T-helper 9 cell (primary cell): ENCODE measurements at regions not wholly inside any gene's neighbourhood (a gene's known extent, or its start where the extent isn't known, plus 50 kb on each side); places are given as distances from the start of the nearest gene placed in this dataset.
A peak's percentile ranks its signal among the peaks of the same experiment; 100 is the strongest.
"Not testable (repeated sequence)": the region's sequence is repeated elsewhere in the genome, so short reads cannot be mapped to it uniquely, and the experiment has no call there.

Source experiments
- DNase-seq: peaks from one replicate; pipeline ENCODE4 v3.0.0-alpha.2; 2020

DNA sequence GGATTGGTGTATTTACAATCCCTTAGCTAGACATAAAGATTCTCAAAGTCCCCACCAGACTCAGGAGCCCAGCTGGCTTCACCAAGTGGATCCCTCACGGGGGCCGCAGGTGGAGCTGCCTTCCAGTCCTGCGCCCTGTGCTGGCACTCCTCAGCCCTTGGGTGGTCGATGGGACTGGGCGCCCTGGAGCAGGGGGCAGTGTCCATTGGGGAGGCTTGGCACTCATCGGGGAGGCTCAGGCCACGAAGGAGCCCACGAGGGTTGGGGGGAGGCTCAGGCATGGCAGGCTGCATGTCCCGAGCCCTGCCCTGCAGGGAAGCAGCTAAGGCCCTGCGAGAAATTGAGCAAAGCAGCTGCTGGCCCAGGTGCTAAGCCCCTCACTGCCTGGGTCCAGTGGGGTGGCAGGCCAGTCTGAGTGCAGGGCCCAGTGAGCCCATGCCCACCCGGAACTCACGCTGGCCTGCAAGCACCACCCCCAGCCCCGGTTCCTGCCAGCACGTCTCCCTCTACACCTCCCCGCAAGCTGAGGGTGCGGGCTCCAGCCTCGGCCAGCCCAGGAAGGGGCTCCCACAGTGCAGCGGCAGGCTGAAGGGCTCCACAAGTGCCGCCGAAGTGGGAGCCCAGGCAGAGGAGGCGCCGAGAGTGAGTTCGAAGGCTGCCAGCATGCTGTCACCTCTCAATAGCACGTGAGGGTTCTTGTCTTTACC, 198.5 kb downstream of the ADRA2C start:
- not testable (repeated sequence) for DNase-seq

DNA sequence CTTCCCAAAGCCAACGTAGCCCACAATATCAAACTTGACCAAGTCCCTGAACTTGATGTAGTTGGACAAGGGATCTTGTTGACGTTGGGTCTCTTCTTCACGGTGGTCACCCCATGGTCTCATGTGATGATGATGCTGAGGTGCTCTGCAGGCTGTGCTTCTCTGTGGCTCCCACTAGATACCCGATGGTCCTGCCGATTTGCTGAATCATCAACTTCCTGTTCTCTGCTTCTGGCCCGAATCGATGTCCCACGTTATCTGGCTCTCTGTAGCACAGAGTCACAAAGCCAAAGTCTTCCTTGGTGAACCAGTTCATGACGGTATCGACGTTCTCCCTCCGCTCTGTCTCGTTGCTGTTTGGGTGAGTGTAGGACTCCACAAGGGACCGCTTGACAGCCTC, 201.0 kb downstream of the ADRA2C start:
- not testable (repeated sequence) for DNase-seq

DNA sequence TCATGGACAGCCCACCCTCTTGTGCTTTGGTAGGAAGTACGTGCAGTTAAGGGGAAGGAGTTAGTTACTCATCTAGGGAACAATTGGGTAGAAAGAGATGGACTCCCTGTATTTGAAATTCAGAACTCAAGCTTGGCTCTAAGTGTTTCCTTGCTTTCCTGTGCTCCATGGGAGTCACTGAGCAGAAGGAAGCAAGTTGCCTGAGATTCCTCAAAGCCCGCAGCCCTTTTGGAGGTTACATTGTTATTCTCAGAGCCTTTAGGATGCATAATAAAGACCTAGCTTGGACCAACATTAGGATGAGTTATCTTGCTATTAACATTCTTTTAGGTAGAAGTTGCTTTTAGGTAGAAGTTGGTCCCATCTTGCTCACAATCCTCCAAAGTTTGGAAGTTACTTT, 206.4 kb downstream of the ADRA2C start:
- DNase-seq, result not testable (repeated sequence)

GRCh38 chr4:3973581-3974200, 207.5 kb downstream of the ADRA2C start:
- not testable (repeated sequence) for DNase-seq

- not testable (repeated sequence) for DNase-seq
These were observed 217.4 kb downstream of the ADRA2C start for GRCh38 chr4:3983518-3984125.

GRCh38 chr4:3984796-3985195, 218.6 kb downstream of the ADRA2C start:
- not testable (repeated sequence) for DNase-seq

DNA sequence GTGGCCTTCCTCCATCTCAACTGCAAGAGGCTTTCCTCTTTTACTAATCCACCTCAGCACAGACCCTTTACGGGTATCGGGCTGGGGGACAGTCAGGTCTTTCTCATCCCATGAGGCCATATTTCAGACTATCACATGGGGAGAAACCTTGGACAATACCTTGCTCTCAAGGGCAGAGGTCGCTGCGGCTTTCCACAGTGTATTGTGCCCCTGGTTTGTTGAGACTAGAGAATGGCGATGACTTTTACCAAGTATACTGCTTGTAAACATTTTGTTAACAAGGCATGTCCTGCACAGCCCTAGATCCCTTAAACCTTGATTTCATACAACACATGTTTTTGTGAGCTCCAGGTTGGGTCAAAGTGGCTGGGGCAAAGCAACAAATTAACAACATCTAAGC, 220.2 kb downstream of the ADRA2C start:
- DNase-seq, result not testable (repeated sequence)

GRCh38 chr4:3997386-3997785, 229.3 kb downstream of the OTOP1 start:
- DNase-seq, result not testable (repeated sequence)

GRCh38 chr4:4004036-4004435, 222.7 kb downstream of the OTOP1 start:
- DNase-seq, result not testable (repeated sequence)

DNA sequence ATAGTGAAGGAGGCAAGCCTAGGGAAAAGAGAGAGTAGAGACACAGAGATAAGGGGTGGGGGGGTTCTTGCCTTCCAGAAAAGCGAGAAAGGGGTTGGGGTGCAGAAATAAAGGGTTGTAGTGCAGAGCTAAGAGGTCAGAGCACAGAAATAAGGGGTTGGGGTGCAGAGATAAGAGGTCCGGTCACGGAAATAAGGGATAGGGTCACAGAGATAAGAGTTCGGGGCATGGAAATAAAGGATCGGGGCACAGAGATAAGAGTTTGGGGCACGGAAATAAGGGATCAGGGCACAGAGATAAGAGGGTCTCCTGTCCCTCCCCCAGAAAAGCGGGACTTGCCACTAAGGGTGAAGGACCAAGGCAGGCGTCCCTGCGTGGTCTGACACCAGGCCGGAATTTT, 222.0 kb downstream of the OTOP1 start:
- not testable (repeated sequence) for DNase-seq

DNA sequence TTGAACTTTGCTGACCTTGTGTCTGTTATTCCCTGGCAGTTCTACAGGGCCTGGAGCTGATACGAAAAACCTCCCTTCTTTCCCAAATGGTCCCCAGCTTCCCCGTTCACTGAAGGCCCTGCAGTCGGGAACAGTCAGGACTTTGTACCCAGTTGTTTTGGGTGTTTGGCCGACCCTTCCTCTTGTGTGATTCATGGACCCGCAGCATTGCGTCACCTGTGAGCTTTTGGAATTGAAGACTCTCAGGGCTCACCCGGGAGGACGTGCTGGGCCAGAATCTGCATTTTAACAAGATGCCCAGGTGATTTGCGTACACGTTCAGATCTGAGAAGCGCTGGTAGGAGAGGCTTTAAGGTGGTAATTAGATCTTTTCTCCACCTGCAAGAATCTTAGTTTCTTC, 220.4 kb downstream of the OTOP1 start:
- DNase-seq, result not testable (repeated sequence)

GRCh38 chr4:4019071-4019470, 207.7 kb downstream of the OTOP1 start:
- DNase-seq, result not testable (repeated sequence)

DNA sequence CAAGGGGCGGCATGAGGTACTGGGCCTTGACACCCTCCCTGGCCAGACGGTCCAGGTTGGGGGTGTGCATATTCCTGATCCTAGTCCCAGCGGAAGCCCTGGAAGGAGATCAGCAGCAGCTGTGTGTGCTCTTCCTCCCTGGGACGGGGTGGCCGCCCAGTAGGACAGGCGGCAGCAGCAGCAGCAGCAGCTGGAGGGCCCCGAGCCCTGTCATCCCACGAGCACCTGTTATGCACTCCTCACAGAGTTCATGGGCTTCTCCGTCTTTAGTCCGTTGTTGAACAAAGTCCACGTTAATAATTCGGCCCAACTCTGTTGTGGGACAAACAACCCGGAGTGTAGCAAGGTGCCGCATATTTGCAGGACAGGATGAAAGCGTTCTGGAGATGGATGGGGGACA, 205.6 kb downstream of the OTOP1 start:
- DNase-seq, result not testable (repeated sequence)

GRCh38 chr4:4026708-4027107, 200.0 kb downstream of the OTOP1 start:
- not testable (repeated sequence) for DNase-seq

DNA sequence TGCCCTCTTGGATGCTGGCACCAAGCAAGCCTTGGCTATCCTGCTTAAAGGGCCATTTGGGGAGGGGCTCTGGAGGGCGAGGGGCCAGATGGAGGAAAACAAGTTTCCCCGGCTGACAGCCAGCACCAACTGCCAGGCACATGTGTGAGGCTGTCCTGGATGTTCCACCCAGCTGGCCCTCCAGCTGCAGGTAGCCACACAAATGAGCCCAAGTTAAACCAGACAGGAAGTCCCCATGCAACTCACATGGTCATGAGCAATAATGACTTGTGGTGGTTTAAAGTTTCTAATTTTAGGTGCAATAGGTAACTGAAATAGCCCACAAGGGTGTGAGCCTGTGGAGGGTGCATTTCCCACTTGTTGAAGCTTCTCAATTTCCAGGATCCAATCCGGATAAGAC, 198.0 kb downstream of the OTOP1 start:
- DNase-seq, result not testable (repeated sequence)

DNA sequence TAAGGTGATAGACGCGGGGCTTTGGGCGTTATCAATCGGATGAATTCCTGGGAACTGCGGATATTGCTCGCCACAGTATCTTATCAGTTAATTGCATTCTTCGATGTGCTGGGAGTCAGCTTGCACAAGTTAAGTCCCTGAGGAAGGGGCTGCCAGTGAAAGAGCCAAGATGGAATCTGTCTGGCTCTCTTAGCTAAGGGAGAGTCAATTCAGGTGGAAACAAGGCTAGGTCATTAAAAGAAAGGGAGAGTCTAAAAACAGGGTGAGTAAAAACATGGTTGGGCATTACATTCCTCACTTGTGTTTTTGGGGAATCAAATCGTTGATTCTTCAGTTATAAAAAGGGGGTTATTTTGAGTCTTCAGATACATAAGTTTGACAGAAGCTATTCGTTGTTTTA, 196.2 kb downstream of the OTOP1 start:
- not testable (repeated sequence) for DNase-seq

DNA sequence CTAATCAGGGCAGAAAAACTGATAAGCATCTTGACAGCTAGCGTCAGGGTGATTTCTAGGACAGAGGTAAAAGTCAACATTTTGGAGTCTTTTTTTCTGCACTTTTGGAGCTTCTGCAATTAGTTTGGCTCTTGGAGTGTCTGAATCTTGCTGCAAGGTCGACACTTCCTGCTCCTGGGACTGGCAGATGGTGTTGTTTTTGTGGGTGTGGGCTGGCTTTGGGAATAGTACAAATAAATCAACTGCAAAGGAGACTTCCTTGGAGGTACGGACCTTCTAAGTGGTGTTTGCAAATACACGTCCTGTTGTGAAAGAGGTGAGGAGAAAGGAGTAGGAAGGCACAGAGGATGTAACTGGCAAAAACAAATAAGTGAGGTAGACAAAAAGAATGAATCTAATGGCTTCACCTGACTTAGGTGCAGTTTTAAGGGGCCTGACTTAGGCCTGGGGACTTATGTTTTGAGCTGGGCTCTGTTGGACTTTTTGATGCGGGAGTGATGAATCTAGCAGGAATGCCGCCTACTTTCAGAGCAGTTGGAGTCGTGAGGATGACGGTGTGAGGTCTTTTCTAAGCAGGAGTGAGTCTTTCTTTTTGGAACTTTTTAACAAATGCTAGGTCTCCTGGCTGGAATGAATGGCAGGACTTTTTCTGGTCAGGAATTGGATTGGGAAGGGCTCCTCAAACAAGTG, 195.1 kb downstream of the OTOP1 start:
- not testable (repeated sequence) for DNase-seq

- not testable (repeated sequence) for DNase-seq
These were observed 194.4 kb downstream of the OTOP1 start for GRCh38 chr4:4032364-4032763.

- peak; percentile 6 for DNase-seq
These were observed 193.7 kb downstream of the OTOP1 start for GRCh38 chr4:4032801-4033605.

DNA sequence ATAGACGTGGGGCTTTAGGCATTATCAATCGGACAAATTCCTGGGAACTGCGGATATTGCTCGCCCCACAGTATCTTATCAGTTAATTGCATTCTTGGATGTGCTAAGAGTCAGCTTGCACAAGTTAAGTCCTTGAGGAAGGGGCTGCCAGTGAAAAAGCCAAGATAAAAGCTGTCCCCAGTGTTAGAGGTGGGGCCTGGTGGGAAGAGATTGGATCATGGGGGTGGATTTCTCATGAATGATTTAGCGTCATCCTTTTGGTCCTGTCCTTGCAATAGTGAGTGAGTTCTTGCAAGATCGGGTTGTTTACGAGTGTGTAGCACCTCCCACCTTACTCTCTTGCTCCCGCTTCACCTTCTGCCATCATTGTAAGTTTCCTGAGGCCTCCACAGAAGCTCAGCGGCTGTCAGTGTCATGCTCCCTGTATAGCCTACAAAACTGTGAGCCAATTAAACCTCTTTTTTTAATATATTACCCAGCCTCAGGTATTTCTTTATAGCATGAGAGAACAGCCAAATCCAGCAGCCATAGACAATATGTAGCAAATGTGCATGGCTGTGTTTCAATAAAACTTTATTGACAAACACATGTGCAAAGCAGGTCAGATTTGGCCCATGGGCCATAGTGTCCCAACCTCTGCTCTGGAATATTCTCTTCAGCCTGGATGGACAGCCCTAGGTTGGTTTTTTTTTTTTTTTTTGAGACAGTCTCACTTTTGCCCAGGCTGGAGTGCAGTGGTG, 189.2 kb downstream of the OTOP1 start:
- not testable (repeated sequence) for DNase-seq

- not testable (repeated sequence) for DNase-seq
These were observed 180.9 kb downstream of the OTOP1 start for GRCh38 chr4:4045823-4046222.

GRCh38 chr4:4046686-4047085, 180.0 kb downstream of the OTOP1 start:
- not testable (repeated sequence) for DNase-seq
